ENCODE measurements at regions not wholly inside any gene's neighbourhood (a gene's known extent, or its start where the extent isn't known, plus 50 kb on each side); places are given as distances from the start of the nearest gene placed in this dataset.

DNA sequence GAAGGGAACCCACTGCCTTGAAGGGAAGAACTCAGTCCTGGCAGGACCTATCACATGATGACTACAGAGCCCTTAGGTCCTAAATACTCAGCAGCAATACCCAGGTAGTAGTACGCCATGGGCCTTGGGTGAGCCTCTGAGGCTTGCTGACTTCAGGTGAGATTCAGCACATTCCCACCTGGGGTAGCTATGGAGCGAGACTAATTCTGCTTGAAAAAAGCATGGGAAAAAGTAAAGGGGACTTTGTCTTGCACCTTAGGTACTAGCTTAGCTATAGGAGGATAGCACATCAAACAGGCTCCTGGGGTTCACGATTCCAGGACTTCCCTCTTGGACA lies 98.2 kb upstream of the MEOX2 start:
- DNase-seq (no peak), ATAC-seq (no peak)
- intact Hi-C loops (cut with DNase I; ENCODE audit: low total_unique reads) (no loop called here), in situ Hi-C loops (cut with MboI; ENCODE audit: low sequenced_read_pairs in 4 of 4) (no loop called here)
- TF ChIP-seq CTCF (IDR thresholded peaks at IDR 0.05 in 4 of 5, conservative IDR thresholded peaks at IDR 0.05 in 1 of 5) = no peak
- TF ChIP-seq POLR2A (IDR thresholded peaks at IDR 0.05) = no peak
- Histone ChIP-seq H3K36me3 (no peaks in the 10 kb centered on the region), H3K27me3 (no peaks in the 10 kb centered on the region), H3K4me3 (no peak overlapping the region), H3K27ac (no peak overlapping the region), H3K4me1 (no peaks in the 10 kb centered on the region), H3K9me3 (no peaks in the 10 kb centered on the region)

DNA sequence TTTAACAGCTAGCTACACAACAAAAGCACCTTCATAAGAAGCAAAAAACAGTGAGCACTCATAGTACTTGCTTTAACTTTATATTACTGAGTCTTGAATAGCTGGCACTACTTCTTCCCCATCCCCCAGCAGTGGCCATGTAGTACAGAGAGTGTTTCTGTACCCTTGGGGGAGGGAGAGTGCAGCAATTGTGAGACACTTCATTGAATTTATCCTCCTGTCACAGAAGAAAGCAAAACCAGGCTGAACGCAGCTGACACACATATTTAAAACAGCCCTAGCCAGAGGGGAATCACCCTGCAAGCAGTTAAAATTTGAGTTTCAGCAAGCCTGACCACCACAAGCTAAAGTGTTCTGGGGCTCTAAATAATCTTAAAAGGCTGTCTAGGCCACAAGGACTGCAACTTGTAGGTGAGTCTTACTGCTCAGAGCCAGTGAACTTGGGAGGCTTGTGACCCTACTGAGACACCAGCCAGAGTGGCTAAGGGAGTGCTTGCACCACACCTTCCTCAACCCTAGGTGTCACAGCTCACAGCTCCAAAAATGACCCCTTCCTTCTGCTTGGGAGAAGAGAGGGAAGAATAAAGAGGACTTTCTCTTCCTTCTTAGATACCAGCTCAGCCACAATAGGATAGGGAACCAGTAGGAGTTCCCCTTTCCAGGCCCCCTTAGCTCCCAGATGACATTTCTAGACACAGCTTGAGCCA lies 97.7 kb upstream of the MEOX2 start:
- in situ Hi-C loops (cut with MboI; ENCODE audit: low sequenced_read_pairs in 4 of 4) = no loop called here
- no peak overlapping the region for H3K27ac ChIP-seq
- ATAC-seq = no peak

GRCh38 chr7:15782656-15783055 lies 96.2 kb upstream of the MEOX2 start:
- DNase-seq = no peak
- ATAC-seq = no peak
- Histone ChIP-seq H3K4me1 (no peaks in the 10 kb centered on the region), H3K27ac (no peak overlapping the region), H3K4me3 (no peak overlapping the region), H3K9me3 (no peaks in the 10 kb centered on the region), H3K36me3 (no peaks in the 10 kb centered on the region), H3K27me3 (no peaks in the 10 kb centered on the region)
- no peak for TF ChIP-seq POLR2A (IDR thresholded peaks at IDR 0.05)
- no peak for TF ChIP-seq CTCF (IDR thresholded peaks at IDR 0.05 in 4 of 5, conservative IDR thresholded peaks at IDR 0.05 in 1 of 5)
- intact Hi-C loops (cut with DNase I; ENCODE audit: low total_unique reads) (no loop called here), in situ Hi-C loops (cut with MboI; ENCODE audit: low sequenced_read_pairs in 4 of 4) (no loop called here)

More for the DNA sequence above, 97.7 kb upstream of the MEOX2 start:
- Histone ChIP-seq H3K36me3 (no peaks in the 10 kb centered on the region), H3K4me1 (no peaks in the 10 kb centered on the region), H3K9me3 (no peaks in the 10 kb centered on the region), H3K4me3 (no peak overlapping the region), H3K27me3 (no peaks in the 10 kb centered on the region)
- DNase-seq = no peak
- intact Hi-C loops (cut with DNase I; ENCODE audit: low total_unique reads) = no loop called here
- TF ChIP-seq CTCF (IDR thresholded peaks at IDR 0.05 in 4 of 5, conservative IDR thresholded peaks at IDR 0.05 in 1 of 5) (no peak), POLR2A (IDR thresholded peaks at IDR 0.05) (no peak)

DNA sequence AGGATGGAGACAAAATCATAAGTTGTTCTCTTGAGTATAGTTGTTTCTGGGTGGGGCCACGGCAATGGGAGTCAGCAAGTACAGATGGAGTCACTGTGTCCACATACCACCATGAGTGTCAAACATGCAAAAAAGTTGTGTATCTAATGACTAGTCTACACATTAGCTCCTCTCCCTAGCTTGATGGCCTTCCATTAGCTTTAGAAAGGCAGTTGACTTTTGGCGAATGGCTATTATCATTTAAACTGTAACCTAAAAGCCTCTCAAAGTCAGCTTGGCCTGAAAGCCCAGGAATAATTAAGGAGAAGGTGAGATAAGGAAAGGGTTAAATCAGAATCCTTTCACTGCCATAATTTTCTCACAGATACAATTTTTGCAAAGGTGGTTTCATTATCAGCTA lies 95.5 kb upstream of the MEOX2 start:
- no peak for TF ChIP-seq CTCF (IDR thresholded peaks at IDR 0.05 in 4 of 5, conservative IDR thresholded peaks at IDR 0.05 in 1 of 5)
- TF ChIP-seq POLR2A (IDR thresholded peaks at IDR 0.05) = no peak
- Histone ChIP-seq H3K27ac (no peak overlapping the region), H3K36me3 (no peaks in the 10 kb centered on the region), H3K4me1 (no peaks in the 10 kb centered on the region), H3K9me3 (no peaks in the 10 kb centered on the region), H3K4me3 (no peak overlapping the region), H3K27me3 (no peaks in the 10 kb centered on the region)
- DNase-seq = no peak
- in situ Hi-C loops (cut with MboI; ENCODE audit: low sequenced_read_pairs in 4 of 4) = no loop called here
- intact Hi-C loops (cut with DNase I; ENCODE audit: low total_unique reads) = no loop called here
- no peak for ATAC-seq

DNA sequence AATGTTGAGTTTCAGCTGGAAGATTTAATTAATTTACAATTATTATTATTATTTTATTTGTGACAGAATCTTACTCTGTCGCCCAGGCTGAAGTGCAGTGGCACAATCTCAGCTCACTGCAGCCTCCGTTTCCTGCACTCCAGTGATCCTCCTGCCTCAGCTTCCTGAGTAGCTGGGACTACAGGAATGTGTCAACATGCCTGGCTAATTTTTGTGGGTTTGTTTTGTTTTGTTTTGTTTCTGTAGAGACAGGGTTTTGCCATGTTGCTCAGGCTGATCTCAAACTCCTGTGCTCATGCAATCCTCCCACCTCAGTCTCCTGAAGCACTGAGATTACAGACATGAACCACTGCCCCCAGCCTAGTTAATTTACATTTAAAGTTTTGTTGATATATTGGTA lies 93.8 kb upstream of the MEOX2 start:
- Histone ChIP-seq H3K36me3 (no peaks in the 10 kb centered on the region), H3K4me3 (no peak overlapping the region), H3K9me3 (no peaks in the 10 kb centered on the region), H3K27ac (no peak overlapping the region), H3K4me1 (no peaks in the 10 kb centered on the region), H3K27me3 (no peaks in the 10 kb centered on the region)
- in situ Hi-C loops (cut with MboI; ENCODE audit: low sequenced_read_pairs in 4 of 4) (no loop called here), intact Hi-C loops (cut with DNase I; ENCODE audit: low total_unique reads) (no loop called here)
- no peak for ATAC-seq
- no peak for DNase-seq
- TF ChIP-seq CTCF (IDR thresholded peaks at IDR 0.05 in 4 of 5, conservative IDR thresholded peaks at IDR 0.05 in 1 of 5) (no peak), POLR2A (IDR thresholded peaks at IDR 0.05) (no peak)
